Tongue (tissue), 2 donors: ENCODE measurements at regions not wholly inside any gene's neighbourhood (a gene's known extent, or its start where the extent isn't known, plus 50 kb on each side); places are given as distances from the start of the nearest gene placed in this dataset. TPM values are rescaled to one million over a fixed set of nuclear protein-coding genes. Genes with fewer than 3 reads are reported as not detected.

Experiments
- DNase-seq: peaks from one replicate; pipeline ENCODE4 v3.0.0-alpha.2; 2015
- small RNA-seq: library from RNA; depleted of rRNA; stranded (forward); fragments of <200 nt; gene quantifications from one replicate; pipeline ENCODE3, GENCODE V24; 2014; ENCODE audit warnings: low replicate concordance

GRCh38 chr11:16430674-16431073, 74.3 kb upstream of the SOX6 start:
- DNase-seq, result no peak

GRCh38 chr11:16421826-16422225, 65.5 kb upstream of the SOX6 start:
- DNase-seq, result no peak

DNA sequence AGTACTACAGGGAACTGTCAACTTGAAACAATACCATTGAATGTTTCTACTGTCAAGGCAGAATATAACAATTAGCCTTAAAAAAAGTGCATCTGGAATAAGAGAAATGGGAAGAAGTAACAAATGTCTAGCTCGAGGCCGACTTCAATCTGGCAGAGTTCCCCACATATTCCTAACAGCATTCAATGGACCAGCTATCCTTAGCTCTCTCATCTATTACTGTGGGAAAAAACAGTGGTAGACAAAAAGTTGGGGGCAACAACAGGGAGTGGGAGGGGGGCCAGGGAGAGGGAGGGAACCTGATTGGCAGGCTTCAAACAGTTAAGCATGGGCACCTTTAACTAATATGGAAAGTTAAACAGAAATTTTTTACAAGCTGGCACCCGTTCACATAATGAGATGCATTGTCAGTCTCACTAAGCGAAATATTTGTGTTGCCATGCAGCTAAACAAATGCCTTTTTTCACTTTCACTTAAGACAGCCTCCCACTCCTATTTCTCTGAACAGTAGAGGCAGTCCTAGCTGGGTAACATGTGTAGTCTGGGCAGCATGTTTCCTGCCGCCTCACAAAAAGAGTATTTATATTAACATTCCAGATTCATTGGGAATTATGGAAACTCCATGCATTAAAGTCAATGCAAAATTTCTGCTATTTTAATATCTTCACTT, 62.2 kb upstream of the SOX6 start:
- DNase-seq, result peak; percentile 35

GRCh38 chr11:16412525-16413172, 56.3 kb upstream of the SOX6 start:
- DNase-seq, result no peak

DNA sequence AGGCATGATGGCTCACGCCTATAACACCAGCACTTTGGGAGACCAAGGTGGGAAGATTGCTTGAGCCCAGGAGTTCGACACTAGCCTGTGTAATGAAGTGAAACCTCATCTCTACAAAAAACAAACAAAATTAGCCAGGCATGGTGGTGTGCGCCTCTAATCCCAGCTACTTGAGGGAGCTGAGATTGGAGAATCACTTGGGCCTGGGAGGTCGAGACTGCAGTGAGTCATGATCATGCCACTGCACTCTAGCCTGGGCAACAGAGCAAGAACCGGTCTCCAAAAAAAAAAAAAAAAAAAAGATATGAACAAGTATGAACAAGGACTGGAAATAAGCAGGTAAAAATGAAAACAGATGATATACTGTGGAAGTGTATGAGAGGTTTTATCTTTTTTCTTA, 54.1 kb upstream of the SOX6 start:
- no peak for DNase-seq

DNA sequence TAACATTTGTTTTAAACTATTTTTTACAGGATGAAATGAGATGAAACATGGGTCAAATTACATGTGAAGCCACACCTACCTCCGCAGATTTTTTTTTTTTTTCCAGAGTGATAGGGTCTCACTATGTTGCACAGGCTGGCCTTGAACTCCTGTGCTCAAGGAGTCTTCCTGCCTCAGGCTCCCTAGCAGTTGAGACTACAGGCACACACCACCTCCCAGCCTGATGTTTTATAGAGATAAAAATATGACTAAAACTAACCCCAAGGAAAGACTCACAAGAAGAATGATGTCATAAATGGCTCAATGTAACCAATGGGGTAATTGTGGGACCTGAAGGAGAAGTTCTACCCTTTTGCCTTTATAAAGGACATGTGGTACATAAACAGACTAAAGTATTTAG, 52.3 kb upstream of the SOX6 start:
- no peak for DNase-seq

GRCh38 chr11:16406226-16406625, 49.9 kb upstream of the SOX6 start:
- DNase-seq, result no peak

Small RNA genes lying in the stretch of these regions (small RNA-seq; reads per million reads assigned to genes)
- not detected for gene RN7SL188P
